CD14-positive monocyte (primary cell): ENCODE measurements at regions not wholly inside any gene's neighbourhood (a gene's known extent, or its start where the extent isn't known, plus 50 kb on each side); places are given as distances from the start of the nearest gene placed in this dataset.

Source experiments
- DNase-seq, 3 donors: peaks; one replicate each; pipeline ENCODE4 v3.0.0-alpha.2; 2011 to 2022
- H2AFZ ChIP-seq: 2 replicates; pipeline ENCODE4 v1.6.0; 2012; ENCODE audit warnings: mild to moderate bottlenecking, low read depth, low read length, inconsistent platforms; ENCODE audit not compliant: insufficient read depth, poor library complexity, severe bottlenecking
- H3K27ac ChIP-seq, 2 donors: 1 replicate in 1 of 2; 2 replicates in 1 of 2; pipeline ENCODE4 v1.5.1; 2012 to 2013; ENCODE audit warnings: low read length in 2 of 2, control low read depth in 1 of 2, inconsistent platforms in 1 of 2, low read depth in 1 of 2, mild to moderate bottlenecking in 1 of 2
- H3K27me3 ChIP-seq, 2 donors: one replicate each; pipeline versions ENCODE4 v1.6.0 to v1.6.1; 2011 to 2013; ENCODE audit warnings: low read length in 2 of 2; ENCODE audit not compliant: control insufficient read depth in 2 of 2, insufficient read depth in 2 of 2
- H3K36me3 ChIP-seq, 2 donors: replicated peaks in 1 of 2; 1 replicate in 1 of 2; 2 replicates in 1 of 2; pipeline versions ENCODE4 v1.5.1 to v1.6.1; 2012 to 2013; ENCODE audit warnings: low read length in 2 of 2, control low read depth in 1 of 2, inconsistent platforms in 1 of 2, mild to moderate bottlenecking in 1 of 2; ENCODE audit not compliant: insufficient read depth in 2 of 2, control insufficient read depth in 1 of 2
- H3K4me1 ChIP-seq, 2 donors: 1 replicate in 1 of 2; 2 replicates in 1 of 2; pipeline versions ENCODE4 v1.5.1 to v1.6.1; 2012 to 2013; ENCODE audit warnings: low read length in 2 of 2, control low read depth in 1 of 2, inconsistent platforms in 1 of 2, mild to moderate bottlenecking in 1 of 2, moderate library complexity in 1 of 2; ENCODE audit not compliant: insufficient read depth in 2 of 2, control insufficient read depth in 1 of 2
- H3K4me2 ChIP-seq: replicated peaks from 2 replicates; pipeline ENCODE3; 2012; ENCODE audit warnings: low read length, moderate library complexity, mild to moderate bottlenecking; ENCODE audit not compliant: poor library complexity, severe bottlenecking; ENCODE audit errors: extremely low read depth
- H3K4me3 ChIP-seq, 3 experiments: fragments of 200-600 bp in 1 of 3; sonication (generic) in 1 of 3; replicated peaks in 1 of 3; 1 replicate in 2 of 3; 2 replicates in 1 of 3; pipeline ENCODE4 v1.5.1; 2011 to 2013; ENCODE audit warnings: low read length in 3 of 3, mild to moderate bottlenecking in 3 of 3, control low read depth in 2 of 3, low read depth in 2 of 3, inconsistent platforms in 1 of 3, moderate library complexity in 1 of 3
- H3K79me2 ChIP-seq: 2 replicates; pipeline ENCODE4 v1.6.0; 2012; ENCODE audit warnings: mild to moderate bottlenecking, control low read depth, inconsistent platforms, low read length, moderate library complexity; ENCODE audit not compliant: insufficient read depth
- H3K9ac ChIP-seq: 2 replicates; pipeline ENCODE4 v1.6.0; 2017; ENCODE audit warnings: low read length, mild to moderate bottlenecking; ENCODE audit not compliant: insufficient read depth, poor library complexity, severe bottlenecking
- H3K9me3 ChIP-seq, 2 donors: replicated peaks in 1 of 2; 1 replicate in 1 of 2; 2 replicates in 1 of 2; pipeline versions ENCODE4 v1.5.1 to v1.6.1; 2012 to 2013; ENCODE audit warnings: low read length in 2 of 2, control low read depth in 1 of 2; ENCODE audit not compliant: control insufficient read depth in 1 of 2, insufficient read depth in 1 of 2
- H4K20me1 ChIP-seq: 2 replicates; pipeline ENCODE4 v1.6.0; 2012; ENCODE audit warnings: mild to moderate bottlenecking, low read length, control low read depth, moderate library complexity; ENCODE audit not compliant: insufficient read depth
- H3K27ac Mint-ChIP-seq, 7 donors: one replicate each; pipeline ENCODE4 v1.8.0; 2020; ENCODE audit warnings: mild to moderate bottlenecking in 7 of 7, mixed read lengths in 7 of 7, moderate library complexity in 6 of 7, inconsistent platforms in 2 of 7
- H3K27me3 Mint-ChIP-seq, 3 donors: one replicate each; pipeline ENCODE4 v1.8.0; 2021 to 2022; ENCODE audit warnings: low read depth in 3 of 3, mild to moderate bottlenecking in 3 of 3, mixed read lengths in 3 of 3, moderate library complexity in 3 of 3, inconsistent platforms in 1 of 3
- H3K36me3 Mint-ChIP-seq, 2 donors: one replicate each; pipeline ENCODE4 v1.8.0; 2020; ENCODE audit warnings: mixed read lengths in 2 of 2, inconsistent platforms in 1 of 2, mild to moderate bottlenecking in 1 of 2
- H3K4me1 Mint-ChIP-seq: one replicate; pipeline ENCODE4 v1.8.0; 2020; ENCODE audit warnings: mild to moderate bottlenecking, mixed read lengths
- H3K4me3 Mint-ChIP-seq, 2 donors: one replicate each; pipeline ENCODE4 v1.8.0; 2020; ENCODE audit warnings: mild to moderate bottlenecking in 2 of 2, mixed read lengths in 2 of 2, moderate library complexity in 1 of 2
- H3K9me3 Mint-ChIP-seq, 7 donors: one replicate each; pipeline ENCODE4 v1.8.0; 2020 to 2022; ENCODE audit warnings: mixed read lengths in 7 of 7, mild to moderate bottlenecking in 6 of 7, moderate library complexity in 6 of 7, inconsistent platforms in 2 of 7
- WGBS: methylation state at CpG from one replicate; pipeline ENCODE4 v1.1.5; 2013; ENCODE audit warnings: missing lambda C conversion rate; ENCODE audit not compliant: insufficient coverage; 5-methylcytosine and 5-hydroxymethylcytosine counted together
- intact Hi-C, 2 donors: fragments of 100-400 bp; cut with micrococcal nuclease; formaldehyde crosslinking; loops; one replicate each; pipeline versions ENCODE4 v1.15.0 to v1.15.1; 2023
- TF ChIP-seq, protein P1 (sequence below): fragments of 200-600 bp; IDR thresholded peaks from one replicate; pipeline ENCODE4 v1.8.0; 2022; ENCODE audit warnings: antibody characterized with exemption, mild to moderate bottlenecking

GRCh38 chr13:100892981-100893380 lies 218.4 kb upstream of the TMTC4 start:
- DNase-seq, result no peak
- WGBS, result no CpG with 5 or more reads among the region's 2 CpGs
- Mint-ChIP-seq H3K36me3 (no peaks in the 10 kb centered on the region), H3K9me3 (peaks cover 0 to 5% (median 3%) of the 10 kb centered on the region in 7 donors), H3K27ac (no peak overlapping the region), H3K27me3 (no peaks in the 10 kb centered on the region), H3K4me3 (no peak overlapping the region), H3K4me1 (no peaks in the 10 kb centered on the region)
- H3K27me3 ChIP-seq, result no peaks in the 10 kb centered on the region
- H3K4me1 ChIP-seq, result no peaks in the 10 kb centered on the region
- H3K9me3 ChIP-seq, result peaks cover 0 to 6% of the 10 kb centered on the region in 2 donors
- H3K79me2 ChIP-seq, result no peaks in the 10 kb centered on the region
- no peak overlapping the region for H3K4me3 ChIP-seq
- H3K27ac ChIP-seq, result no peak overlapping the region
- no peaks in the 10 kb centered on the region for H3K36me3 ChIP-seq
- H4K20me1 ChIP-seq, result no peaks in the 10 kb centered on the region
- TF ChIP-seq, protein P1, sequence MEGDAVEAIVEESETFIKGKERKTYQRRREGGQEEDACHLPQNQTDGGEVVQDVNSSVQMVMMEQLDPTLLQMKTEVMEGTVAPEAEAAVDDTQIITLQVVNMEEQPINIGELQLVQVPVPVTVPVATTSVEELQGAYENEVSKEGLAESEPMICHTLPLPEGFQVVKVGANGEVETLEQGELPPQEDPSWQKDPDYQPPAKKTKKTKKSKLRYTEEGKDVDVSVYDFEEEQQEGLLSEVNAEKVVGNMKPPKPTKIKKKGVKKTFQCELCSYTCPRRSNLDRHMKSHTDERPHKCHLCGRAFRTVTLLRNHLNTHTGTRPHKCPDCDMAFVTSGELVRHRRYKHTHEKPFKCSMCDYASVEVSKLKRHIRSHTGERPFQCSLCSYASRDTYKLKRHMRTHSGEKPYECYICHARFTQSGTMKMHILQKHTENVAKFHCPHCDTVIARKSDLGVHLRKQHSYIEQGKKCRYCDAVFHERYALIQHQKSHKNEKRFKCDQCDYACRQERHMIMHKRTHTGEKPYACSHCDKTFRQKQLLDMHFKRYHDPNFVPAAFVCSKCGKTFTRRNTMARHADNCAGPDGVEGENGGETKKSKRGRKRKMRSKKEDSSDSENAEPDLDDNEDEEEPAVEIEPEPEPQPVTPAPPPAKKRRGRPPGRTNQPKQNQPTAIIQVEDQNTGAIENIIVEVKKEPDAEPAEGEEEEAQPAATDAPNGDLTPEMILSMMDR, result no peak
- no peak overlapping the region for H3K9ac ChIP-seq
- no peak overlapping the region for H2AFZ ChIP-seq
- intact Hi-C loops, result no loop called here
- no peak overlapping the region for H3K4me2 ChIP-seq

GRCh38 chr13:100890645-100891044 lies 216.1 kb upstream of the TMTC4 start:
- H3K9me3 ChIP-seq, result no peaks in the 10 kb centered on the region
- intact Hi-C loops, result no loop called here
- no peak overlapping the region for H3K4me2 ChIP-seq
- H3K27ac ChIP-seq, result no peak overlapping the region
- H2AFZ ChIP-seq, result no peak overlapping the region
- no peak for DNase-seq
- Mint-ChIP-seq H3K27me3 (no peaks in the 10 kb centered on the region), H3K27ac (peak overlapping the region in 1 of 7 donors; percentile 55), H3K4me3 (no peak overlapping the region), H3K9me3 (peaks cover 0 to 9% (median 3%) of the 10 kb centered on the region in 7 donors), H3K36me3 (no peaks in the 10 kb centered on the region), H3K4me1 (no peaks in the 10 kb centered on the region)
- TF ChIP-seq, protein P1, result no peak
- H3K4me1 ChIP-seq, result no peaks in the 10 kb centered on the region
- H3K9ac ChIP-seq, result no peak overlapping the region
- no peaks in the 10 kb centered on the region for H3K79me2 ChIP-seq
- H3K4me3 ChIP-seq, result no peak overlapping the region
- H4K20me1 ChIP-seq, result no peaks in the 10 kb centered on the region
- no CpG with 5 or more reads among the region's 3 CpGs for WGBS
- no peaks in the 10 kb centered on the region for H3K36me3 ChIP-seq
- no peaks in the 10 kb centered on the region for H3K27me3 ChIP-seq
